ENCODE measurements at regions not wholly inside any gene's neighbourhood (a gene's known extent, or its start where the extent isn't known, plus 50 kb on each side); places are given as distances from the start of the nearest gene placed in this dataset.

DNA sequence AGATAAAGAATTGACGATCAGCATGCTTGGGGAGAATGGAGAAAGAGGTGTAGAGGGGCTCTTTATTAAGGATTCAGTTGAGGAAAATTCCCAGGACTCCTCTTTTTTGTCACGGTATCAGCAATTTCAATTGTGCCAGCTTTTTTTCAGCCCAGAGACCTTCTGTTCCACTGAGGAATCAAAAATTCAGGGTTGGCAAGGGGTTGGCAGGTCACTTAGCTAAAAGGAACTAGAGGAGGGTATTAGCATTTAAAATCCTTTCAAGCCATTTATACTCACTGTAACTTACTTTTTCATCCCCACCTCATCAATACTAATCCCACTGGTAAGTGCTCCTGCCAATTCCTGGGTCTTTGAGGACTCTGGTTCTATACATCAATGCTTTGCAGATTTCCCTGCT, 757.5 kb upstream of the COBL start:
- no peak for TF ChIP-seq POLR2A (IDR thresholded peaks at IDR 0.05)
- TF ChIP-seq, protein P1, sequence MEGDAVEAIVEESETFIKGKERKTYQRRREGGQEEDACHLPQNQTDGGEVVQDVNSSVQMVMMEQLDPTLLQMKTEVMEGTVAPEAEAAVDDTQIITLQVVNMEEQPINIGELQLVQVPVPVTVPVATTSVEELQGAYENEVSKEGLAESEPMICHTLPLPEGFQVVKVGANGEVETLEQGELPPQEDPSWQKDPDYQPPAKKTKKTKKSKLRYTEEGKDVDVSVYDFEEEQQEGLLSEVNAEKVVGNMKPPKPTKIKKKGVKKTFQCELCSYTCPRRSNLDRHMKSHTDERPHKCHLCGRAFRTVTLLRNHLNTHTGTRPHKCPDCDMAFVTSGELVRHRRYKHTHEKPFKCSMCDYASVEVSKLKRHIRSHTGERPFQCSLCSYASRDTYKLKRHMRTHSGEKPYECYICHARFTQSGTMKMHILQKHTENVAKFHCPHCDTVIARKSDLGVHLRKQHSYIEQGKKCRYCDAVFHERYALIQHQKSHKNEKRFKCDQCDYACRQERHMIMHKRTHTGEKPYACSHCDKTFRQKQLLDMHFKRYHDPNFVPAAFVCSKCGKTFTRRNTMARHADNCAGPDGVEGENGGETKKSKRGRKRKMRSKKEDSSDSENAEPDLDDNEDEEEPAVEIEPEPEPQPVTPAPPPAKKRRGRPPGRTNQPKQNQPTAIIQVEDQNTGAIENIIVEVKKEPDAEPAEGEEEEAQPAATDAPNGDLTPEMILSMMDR (IDR thresholded peaks at IDR 0.05): no peak

All from breast epithelium (tissue), 3 donors.